Osteoblast (primary cell): ENCODE measurements at regions not wholly inside any gene's neighbourhood (a gene's known extent, or its start where the extent isn't known, plus 50 kb on each side); places are given as distances from the start of the nearest gene placed in this dataset.

ENCODE experiments used
- DNase-seq: peaks from one replicate; pipeline ENCODE4 v3.0.0; 2011; ENCODE audit warnings: low spot score, mixed read lengths; ENCODE audit not compliant: insufficient read length; ENCODE audit errors: missing footprints
- H2AFZ ChIP-seq: 2 replicates; pipeline ENCODE4 v1.6.0; 2011; ENCODE audit warnings: mild to moderate bottlenecking, low read length
- H3K27ac ChIP-seq: 2 replicates; pipeline ENCODE4 v1.5.1; 2011; ENCODE audit warnings: mild to moderate bottlenecking, low read depth, low read length, moderate library complexity
- H3K27me3 ChIP-seq: 2 replicates; pipeline ENCODE4 v1.6.0; 2012; ENCODE audit warnings: mild to moderate bottlenecking, control low read depth, inconsistent platforms, low read length, moderate library complexity; ENCODE audit not compliant: insufficient read depth
- H3K36me3 ChIP-seq: 2 replicates; pipeline ENCODE4 v1.5.1; 2011; ENCODE audit warnings: mild to moderate bottlenecking, low read length, control low read depth, moderate library complexity; ENCODE audit not compliant: insufficient read depth
- H3K4me1 ChIP-seq: 2 replicates; pipeline ENCODE4 v1.5.1; 2011; ENCODE audit warnings: mild to moderate bottlenecking, low read length, control low read depth, moderate library complexity; ENCODE audit not compliant: insufficient read depth
- H3K4me2 ChIP-seq: 2 replicates; pipeline ENCODE4 v1.6.0; 2011; ENCODE audit warnings: mild to moderate bottlenecking, low read length; ENCODE audit not compliant: insufficient read depth
- H3K4me3 ChIP-seq: fragments of 200-600 bp; sonication (generic); 3 replicates; pipeline ENCODE4 v1.5.1; 2012; ENCODE audit warnings: mild to moderate bottlenecking, low read length, inconsistent platforms; ENCODE audit not compliant: insufficient read depth
- H3K79me2 ChIP-seq: 2 replicates; pipeline ENCODE4 v1.6.0; 2012; ENCODE audit warnings: mild to moderate bottlenecking, low read length, control low read depth, inconsistent platforms; ENCODE audit not compliant: insufficient read depth
- H3K9me3 ChIP-seq: 2 replicates; pipeline ENCODE4 v1.5.1; 2011; ENCODE audit warnings: low read depth, low read length, control low read depth
- H4K20me1 ChIP-seq: 2 replicates; pipeline ENCODE4 v1.6.0; 2012; ENCODE audit warnings: mild to moderate bottlenecking, low read length, control low read depth; ENCODE audit not compliant: insufficient read depth
- TF ChIP-seq, protein P1 (sequence below): IDR thresholded peaks from 2 replicates; pipeline ENCODE4 v1.5.1; 2011; ENCODE audit warnings: mild to moderate bottlenecking, low read depth, low read length, moderate library complexity; ENCODE audit errors: extremely low read depth

DNA sequence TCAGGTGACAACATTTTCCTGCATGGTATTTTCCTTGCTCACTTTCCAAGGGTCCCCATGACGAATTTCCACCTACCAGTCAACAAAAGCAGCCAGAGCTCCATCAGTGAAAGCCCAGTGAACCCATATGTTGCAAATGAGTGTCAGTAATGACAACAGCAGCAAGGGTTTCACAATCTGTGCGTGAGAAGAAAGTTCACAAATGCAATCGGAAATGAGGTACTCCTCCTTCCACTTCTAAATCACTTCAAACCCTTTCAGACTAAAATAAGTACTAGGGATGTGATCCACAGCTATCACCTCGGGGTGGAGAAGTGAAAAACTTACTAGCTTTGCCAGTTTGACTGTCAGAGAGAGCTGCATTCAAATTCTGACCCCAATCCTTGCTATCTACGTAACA is 55.6 kb upstream of the BET1 start:
- Histone ChIP-seq H3K27ac (peak overlapping the region; percentile 94), H3K79me2 (no peaks in the 10 kb centered on the region), H3K4me2 (peak overlapping the region; percentile 37), H4K20me1 (no peaks in the 10 kb centered on the region), H2AFZ (peak overlapping the region; percentile 52), H3K4me3 (no peak overlapping the region), H3K36me3 (no peaks in the 10 kb centered on the region), H3K4me1 (peaks cover 49% of the 10 kb centered on the region), H3K27me3 (no peaks in the 10 kb centered on the region), H3K9me3 (no peaks in the 10 kb centered on the region)
- DNase-seq, result no peak
- TF ChIP-seq, protein P1, sequence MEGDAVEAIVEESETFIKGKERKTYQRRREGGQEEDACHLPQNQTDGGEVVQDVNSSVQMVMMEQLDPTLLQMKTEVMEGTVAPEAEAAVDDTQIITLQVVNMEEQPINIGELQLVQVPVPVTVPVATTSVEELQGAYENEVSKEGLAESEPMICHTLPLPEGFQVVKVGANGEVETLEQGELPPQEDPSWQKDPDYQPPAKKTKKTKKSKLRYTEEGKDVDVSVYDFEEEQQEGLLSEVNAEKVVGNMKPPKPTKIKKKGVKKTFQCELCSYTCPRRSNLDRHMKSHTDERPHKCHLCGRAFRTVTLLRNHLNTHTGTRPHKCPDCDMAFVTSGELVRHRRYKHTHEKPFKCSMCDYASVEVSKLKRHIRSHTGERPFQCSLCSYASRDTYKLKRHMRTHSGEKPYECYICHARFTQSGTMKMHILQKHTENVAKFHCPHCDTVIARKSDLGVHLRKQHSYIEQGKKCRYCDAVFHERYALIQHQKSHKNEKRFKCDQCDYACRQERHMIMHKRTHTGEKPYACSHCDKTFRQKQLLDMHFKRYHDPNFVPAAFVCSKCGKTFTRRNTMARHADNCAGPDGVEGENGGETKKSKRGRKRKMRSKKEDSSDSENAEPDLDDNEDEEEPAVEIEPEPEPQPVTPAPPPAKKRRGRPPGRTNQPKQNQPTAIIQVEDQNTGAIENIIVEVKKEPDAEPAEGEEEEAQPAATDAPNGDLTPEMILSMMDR, result no peak

DNA sequence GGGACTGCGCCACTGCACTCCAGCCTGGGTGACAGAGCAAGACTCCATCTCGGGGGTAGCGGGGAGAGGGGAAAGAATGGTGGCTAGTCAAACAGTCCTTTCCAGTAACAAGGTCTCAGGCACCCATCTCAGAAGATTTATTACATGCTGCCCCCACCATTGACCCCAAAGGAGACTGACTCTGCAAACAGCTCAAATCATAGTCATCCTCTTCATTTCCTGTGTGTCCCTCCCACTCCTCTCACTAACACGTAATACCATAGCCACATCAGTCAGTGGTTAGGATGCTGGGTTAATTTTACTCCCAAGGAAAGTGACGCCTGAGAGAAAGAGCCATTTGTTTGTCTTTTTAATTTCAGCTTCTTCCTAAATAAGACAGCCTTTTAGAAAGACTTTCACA is 56.6 kb upstream of the BET1 start:
- no peaks in the 10 kb centered on the region for H3K27me3 ChIP-seq
- H3K9me3 ChIP-seq, result no peaks in the 10 kb centered on the region
- H2AFZ ChIP-seq, result peak overlapping the region; percentile 69
- no peak overlapping the region for H3K4me3 ChIP-seq
- H4K20me1 ChIP-seq, result no peaks in the 10 kb centered on the region
- H3K36me3 ChIP-seq, result no peaks in the 10 kb centered on the region
- peaks cover 59% of the 10 kb centered on the region for H3K4me1 ChIP-seq
- H3K27ac ChIP-seq, result peak overlapping the region; percentile 94
- TF ChIP-seq, protein P1, result no peak
- peak overlapping the region; percentile 37 for H3K4me2 ChIP-seq
- no peaks in the 10 kb centered on the region for H3K79me2 ChIP-seq
- DNase-seq, result no peak

DNA sequence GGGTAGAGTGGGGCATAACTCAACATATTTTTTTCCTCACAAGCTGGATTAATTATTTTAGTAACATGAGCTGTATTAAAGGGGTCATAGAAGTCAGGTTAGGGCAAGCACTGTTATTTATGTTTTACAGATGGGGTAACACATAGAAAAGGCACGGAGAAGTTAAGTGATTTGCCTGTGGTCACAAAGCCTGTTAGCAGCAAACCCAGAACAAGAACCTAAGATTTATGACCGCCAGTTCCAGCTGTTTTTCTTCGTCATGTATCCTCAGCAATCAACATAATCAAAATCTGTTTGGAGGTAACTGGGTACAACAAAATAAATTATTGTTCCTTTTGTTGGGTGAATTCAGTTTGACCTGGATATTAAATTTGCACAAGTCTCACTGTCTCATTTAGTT is 57.2 kb upstream of the BET1 start:
- H3K4me3 ChIP-seq, result no peak overlapping the region
- peak overlapping the region; percentile 37 for H3K4me2 ChIP-seq
- no peak overlapping the region for H2AFZ ChIP-seq
- no peaks in the 10 kb centered on the region for H4K20me1 ChIP-seq
- H3K9me3 ChIP-seq, result no peaks in the 10 kb centered on the region
- no peaks in the 10 kb centered on the region for H3K36me3 ChIP-seq
- H3K27me3 ChIP-seq, result no peaks in the 10 kb centered on the region
- no peaks in the 10 kb centered on the region for H3K79me2 ChIP-seq
- TF ChIP-seq, protein P1, result no peak
- DNase-seq, result no peak
- peak overlapping the region; percentile 94 for H3K27ac ChIP-seq
- H3K4me1 ChIP-seq, result peaks cover 59% of the 10 kb centered on the region

DNA sequence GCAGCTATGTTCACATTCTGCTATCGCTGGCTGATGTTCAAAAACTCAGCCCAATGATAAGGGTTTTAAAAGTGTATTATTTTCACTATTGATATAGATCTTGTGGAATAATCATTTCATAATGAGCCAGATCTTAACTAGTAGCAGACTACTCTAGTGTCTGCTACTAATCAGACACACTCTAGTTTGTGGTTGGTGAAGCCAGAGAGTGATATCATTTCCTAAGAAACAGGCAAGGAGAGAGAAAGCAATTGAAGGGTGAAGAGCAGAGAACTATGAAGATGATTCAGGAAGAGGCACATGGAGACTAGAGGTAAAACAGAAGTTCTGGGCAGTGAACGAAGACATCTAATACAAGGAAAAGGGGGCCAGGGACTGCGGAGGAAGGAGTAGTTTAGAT is 58.2 kb upstream of the BET1 start:
- Histone ChIP-seq H3K27ac (peak overlapping the region; percentile 94), H4K20me1 (no peaks in the 10 kb centered on the region), H3K27me3 (no peaks in the 10 kb centered on the region), H3K9me3 (no peaks in the 10 kb centered on the region), H3K79me2 (no peaks in the 10 kb centered on the region), H3K4me1 (peaks cover 59% of the 10 kb centered on the region), H3K4me2 (peak overlapping the region; percentile 24), H2AFZ (peak overlapping the region; percentile 33), H3K4me3 (no peak overlapping the region), H3K36me3 (no peaks in the 10 kb centered on the region)
- DNase-seq, result no peak
- TF ChIP-seq, protein P1, result no peak
